Small intestine (tissue), 7 donors: ENCODE measurements at regions not wholly inside any gene's neighbourhood (a gene's known extent, or its start where the extent isn't known, plus 50 kb on each side); places are given as distances from the start of the nearest gene placed in this dataset.

Experiments used
- DNase-seq, 2 donors: peaks; one replicate each; pipeline versions ENCODE4 v3.0.0 to v3.0.0-alpha.2; 2013
- FAIRE-seq: peaks from 2 replicates; lab custom pipeline; 2012; peaks lifted over from hg19 to GRCh38; lab: Jason Lieb, UNC
- H3K27ac ChIP-seq, 3 donors: one replicate each; pipeline ENCODE4 v1.5.1; 2013; ENCODE audit warnings: low read length in 2 of 3, mild to moderate bottlenecking in 2 of 3, control low read depth in 1 of 3, inconsistent platforms in 1 of 3, low read depth in 1 of 3, moderate library complexity in 1 of 3
- H3K27me3 ChIP-seq, 3 donors: one replicate each; pipeline ENCODE4 v1.6.1; 2013; ENCODE audit warnings: low read length in 3 of 3, inconsistent platforms in 1 of 3; ENCODE audit not compliant: control insufficient read depth in 3 of 3, insufficient read depth in 3 of 3
- H3K36me3 ChIP-seq, 3 donors: one replicate each; pipeline ENCODE4 v1.6.1; 2013; ENCODE audit warnings: low read length in 3 of 3, inconsistent platforms in 1 of 3, low read depth in 1 of 3, mild to moderate bottlenecking in 1 of 3, moderate library complexity in 1 of 3; ENCODE audit not compliant: control insufficient read depth in 3 of 3, insufficient read depth in 2 of 3
- H3K4me1 ChIP-seq, 3 donors: one replicate each; pipeline ENCODE4 v1.6.1; 2013; ENCODE audit warnings: low read length in 2 of 3, inconsistent platforms in 1 of 3, low read depth in 1 of 3, mild to moderate bottlenecking in 1 of 3, moderate library complexity in 1 of 3; ENCODE audit not compliant: control insufficient read depth in 3 of 3, insufficient read depth in 2 of 3
- H3K4me3 ChIP-seq, 3 donors: one replicate each; pipeline ENCODE4 v1.5.1; 2013; ENCODE audit warnings: low read length in 3 of 3, control low read depth in 1 of 3, inconsistent platforms in 1 of 3, low read depth in 1 of 3, mild to moderate bottlenecking in 1 of 3, moderate library complexity in 1 of 3
- H3K9me3 ChIP-seq, 2 donors: one replicate each; pipeline ENCODE4 v1.6.1; 2013; ENCODE audit warnings: low read depth in 1 of 2, low read length in 1 of 2; ENCODE audit not compliant: control insufficient read depth in 2 of 2, insufficient read depth in 1 of 2
- WGBS, 3 donors: extraction: QIAGEN DNeasy Blood & Tissue Kit; methylation state at CpG; one replicate each; pipeline ENCODE4 v1.1.7; 2013; 5-methylcytosine and 5-hydroxymethylcytosine counted together
- donor health status: healthy with polysubstance abuse.
- donor health status: control.
- donor health status: control.
- donor health status: Bipolar disorder and iron deficiency.
- donor health status: healthy.

- DNase-seq, result no peak
- 50 to 79% (median 72%) methylated on average over 1 of the region's 1 CpG for WGBS, 3 donors
- H3K4me3 ChIP-seq, result no peak overlapping the region
- no peaks in the 10 kb centered on the region for H3K27me3 ChIP-seq
- peaks cover 0 to under 1% of the 10 kb centered on the region in 2 donors for H3K9me3 ChIP-seq
- no peaks in the 10 kb centered on the region for H3K36me3 ChIP-seq
- no peaks in the 10 kb centered on the region for H3K4me1 ChIP-seq
- FAIRE-seq, result no peak
- H3K27ac ChIP-seq, result no peak overlapping the region
These were observed 569.6 kb downstream of the AACS start for GRCh38 chr12:125634813-125635212.

DNA sequence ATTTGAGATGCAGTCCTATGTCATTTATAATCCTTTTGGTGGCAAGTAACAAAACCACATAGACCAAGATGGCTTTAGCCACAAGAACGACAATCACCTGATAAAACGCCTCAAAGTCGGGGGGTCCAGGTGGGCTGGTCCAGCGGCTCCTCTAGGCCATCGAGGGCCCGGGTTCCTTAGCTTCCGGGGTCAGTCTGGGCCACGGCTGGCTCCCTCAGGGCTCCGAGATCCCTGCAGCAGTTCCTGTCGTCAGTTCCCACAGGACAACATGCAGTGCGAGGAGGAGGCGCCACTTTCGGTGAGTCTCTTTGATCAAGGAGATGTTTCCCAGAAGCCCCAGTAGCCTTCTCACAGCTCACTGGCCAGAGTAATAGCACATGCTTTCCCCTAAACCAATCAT, 574.6 kb downstream of the AACS start:
- Histone ChIP-seq H3K36me3 (no peaks in the 10 kb centered on the region), H3K4me1 (no peaks in the 10 kb centered on the region), H3K4me3 (no peak overlapping the region), H3K9me3 (peaks cover 0 to 2% of the 10 kb centered on the region in 2 donors), H3K27ac (no peak overlapping the region), H3K27me3 (no peaks in the 10 kb centered on the region)
- DNase-seq, result no peak
- no peak for FAIRE-seq
- 82 to 89% (median 88%) methylated on average over 13 of the region's 13 CpGs for WGBS, 3 donors

GRCh38 chr12:125643055-125643454, 577.8 kb downstream of the AACS start:
- 64 to 73% (median 70%) methylated on average over 2 of the region's 2 CpGs for WGBS, 3 donors
- Histone ChIP-seq H3K9me3 (peaks cover 0 to 2% of the 10 kb centered on the region in 2 donors), H3K36me3 (no peaks in the 10 kb centered on the region), H3K4me1 (no peaks in the 10 kb centered on the region), H3K27ac (no peak overlapping the region), H3K4me3 (no peak overlapping the region), H3K27me3 (no peaks in the 10 kb centered on the region)
- no peak for DNase-seq
- no peak for FAIRE-seq

DNA sequence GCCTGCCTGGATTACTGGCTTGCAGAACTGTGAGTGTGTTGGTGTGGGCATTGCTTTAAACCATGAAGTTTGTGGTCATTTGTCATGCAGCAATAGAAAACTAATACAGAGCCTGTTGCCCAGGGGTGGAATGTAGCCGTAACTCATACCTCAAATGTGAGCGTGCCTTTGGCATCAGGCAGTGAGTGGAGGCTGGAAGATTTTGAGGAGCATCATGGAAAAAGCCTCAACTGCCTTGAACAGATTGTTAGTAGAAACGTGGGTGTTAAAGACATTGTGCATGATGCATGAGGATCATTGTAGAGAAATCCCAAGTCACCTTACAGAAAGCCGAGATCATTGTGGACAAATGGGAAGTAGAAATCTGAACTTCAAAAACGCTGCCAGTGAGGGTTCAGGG, 580.5 kb downstream of the AACS start:
- H3K36me3 ChIP-seq, result no peaks in the 10 kb centered on the region
- H3K27me3 ChIP-seq, result no peaks in the 10 kb centered on the region
- FAIRE-seq (no peak), DNase-seq (no peak)
- H3K27ac ChIP-seq, result no peak overlapping the region
- H3K9me3 ChIP-seq, result no peaks in the 10 kb centered on the region
- no peak overlapping the region for H3K4me3 ChIP-seq
- WGBS, 3 donors, result 69 to 75% (median 73%) methylated on average over 5 of the region's 5 CpGs
- no peaks in the 10 kb centered on the region for H3K4me1 ChIP-seq

DNA sequence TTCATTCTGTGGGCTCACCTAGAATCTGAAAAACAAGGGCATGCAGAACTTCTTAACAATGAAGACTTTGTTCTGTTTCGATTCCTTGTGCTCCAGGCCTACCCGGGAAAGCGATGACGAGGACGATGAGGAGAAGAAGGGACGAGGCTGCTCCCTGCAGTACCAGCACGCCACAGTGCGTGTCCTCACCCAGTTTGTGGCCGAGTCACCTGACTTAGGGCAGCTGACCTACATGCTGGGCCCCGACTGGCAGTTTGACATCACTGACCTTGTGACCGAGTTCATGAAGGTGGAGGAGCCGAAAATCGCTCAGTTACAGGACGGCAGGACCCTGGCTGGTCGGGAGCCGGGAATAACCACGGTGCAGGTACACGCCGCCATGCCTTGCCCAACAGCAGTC, 585.4 kb downstream of the AACS start:
- no peaks in the 10 kb centered on the region for H3K27me3 ChIP-seq
- FAIRE-seq, result no peak
- 86 to 89% (median 87%) methylated on average over 19 of the region's 19 CpGs for WGBS, 3 donors

GRCh38 chr12:125651625-125652024, 586.4 kb downstream of the AACS start:
- no peak for FAIRE-seq
- Histone ChIP-seq H3K4me1 (no peaks in the 10 kb centered on the region), H3K36me3 (no peaks in the 10 kb centered on the region), H3K4me3 (no peak overlapping the region), H3K27me3 (no peaks in the 10 kb centered on the region), H3K27ac (no peak overlapping the region), H3K9me3 (no peaks in the 10 kb centered on the region)
- 57 to 64% (median 63%) methylated on average over 4 of the region's 4 CpGs for WGBS, 3 donors
- no peak for DNase-seq

More for the DNA sequence above, 585.4 kb downstream of the AACS start:
- no peaks in the 10 kb centered on the region for H3K9me3 ChIP-seq
- DNase-seq, result no peak
- no peaks in the 10 kb centered on the region for H3K36me3 ChIP-seq
- H3K4me1 ChIP-seq, result no peaks in the 10 kb centered on the region
- H3K4me3 ChIP-seq, result no peak overlapping the region
- no peak overlapping the region for H3K27ac ChIP-seq

- Histone ChIP-seq H3K4me3 (no peak overlapping the region), H3K27me3 (no peaks in the 10 kb centered on the region), H3K4me1 (no peaks in the 10 kb centered on the region), H3K27ac (no peak overlapping the region), H3K36me3 (no peaks in the 10 kb centered on the region), H3K9me3 (no peaks in the 10 kb centered on the region)
- WGBS, 3 donors, result 61 to 69% (median 63%) methylated on average over 6 of the region's 6 CpGs
- no peak for FAIRE-seq
- no peak for DNase-seq
These were observed 587.4 kb downstream of the AACS start for GRCh38 chr12:125652681-125653080.

- DNase-seq (no peak), FAIRE-seq (no peak)
- H3K27ac ChIP-seq, result no peak overlapping the region
- 83 to 90% (median 89%) methylated on average over 3 of the region's 3 CpGs for WGBS, 3 donors
- no peak overlapping the region for H3K4me3 ChIP-seq
- H3K9me3 ChIP-seq, result no peaks in the 10 kb centered on the region
- no peaks in the 10 kb centered on the region for H3K27me3 ChIP-seq
- no peaks in the 10 kb centered on the region for H3K36me3 ChIP-seq
- no peaks in the 10 kb centered on the region for H3K4me1 ChIP-seq
These were observed 592.4 kb downstream of the AACS start for GRCh38 chr12:125657681-125658080.

- Histone ChIP-seq H3K36me3 (no peaks in the 10 kb centered on the region), H3K9me3 (no peaks in the 10 kb centered on the region), H3K4me3 (no peak overlapping the region), H3K4me1 (no peaks in the 10 kb centered on the region), H3K27ac (no peak overlapping the region), H3K27me3 (no peaks in the 10 kb centered on the region)
- FAIRE-seq (no peak), DNase-seq (no peak)
- 62 to 66% (median 63%) methylated on average over 11 of the region's 11 CpGs for WGBS, 3 donors
These were observed 609.5 kb downstream of the AACS start for GRCh38 chr12:125674554-125675338.
